Activated naive CD8-positive, alpha-beta T cell treated with anti-CD3 and anti-CD28 coated beads, Interleukin-2, amount 10 ng/mL, durations not matched to agents 7 days and 5 days (primary cell): ENCODE measurements at regions not wholly inside any gene's neighbourhood (a gene's known extent, or its start where the extent isn't known, plus 50 kb on each side); places are given as distances from the start of the nearest gene placed in this dataset.
"Not testable (repeated sequence)": the region's sequence is repeated elsewhere in the genome, so short reads cannot be mapped to it uniquely, and the experiment has no call there.

Source experiments
- ATAC-seq: fragments of 150-1000 bp; cut with Tn5 transposase; one replicate; pipeline ENCODE4 v1.10.0; 2021; ENCODE audit warnings: low read depth, moderate library complexity
- POLR2A ChIA-PET: fragments of 350-600 bp; sonication (Branson Sonifier 250); formaldehyde crosslinking; loops from one replicate; lab custom pipeline; 2021; ENCODE audit warnings: antibody characterized with exemption; lab: Charles Lee
- DNase-seq: peaks from one replicate; pipeline ENCODE4 v3.0.0; 2021
- H3K27ac Mint-ChIP-seq: one replicate; pipeline ENCODE4 v1.8.0; 2022; ENCODE audit warnings: mild to moderate bottlenecking, mixed read lengths
- H3K27me3 Mint-ChIP-seq: one replicate; pipeline ENCODE4 v1.8.0; 2022; ENCODE audit warnings: mild to moderate bottlenecking, moderate library complexity, mixed read lengths
- H3K36me3 Mint-ChIP-seq: one replicate; pipeline ENCODE4 v1.8.0; 2021; ENCODE audit warnings: mild to moderate bottlenecking, mixed read lengths
- H3K4me1 Mint-ChIP-seq: one replicate; pipeline ENCODE4 v1.8.0; 2021; ENCODE audit warnings: mixed read lengths
- H3K4me3 Mint-ChIP-seq: one replicate; pipeline ENCODE4 v1.8.0; 2022; ENCODE audit warnings: mild to moderate bottlenecking, moderate library complexity, mixed read lengths
- H3K9me3 Mint-ChIP-seq: one replicate; pipeline ENCODE4 v1.8.0; 2021; ENCODE audit warnings: mixed read lengths

- no peak overlapping the region for H3K4me3 Mint-ChIP-seq
- H3K36me3 Mint-ChIP-seq = peaks cover 10% of the 10 kb centered on the region
- DNase-seq (no peak), ATAC-seq (no peak)
- H3K4me1 Mint-ChIP-seq = peaks cover 29% of the 10 kb centered on the region
- H3K27ac Mint-ChIP-seq = no peak overlapping the region
- POLR2A ChIA-PET = interaction anchor here (0.6 kb wide), 1 partner anchor 83 kb away, joined by 3 read pairs; no protein-coding TSS in a partner anchor
- H3K27me3 Mint-ChIP-seq = no peaks in the 10 kb centered on the region
- H3K9me3 Mint-ChIP-seq = peaks cover 7% of the 10 kb centered on the region
Measured at GRCh38 chr7:140261105-140261486, 84.3 kb upstream of the KDM7A start.

- H3K9me3 Mint-ChIP-seq = peaks cover 7% of the 10 kb centered on the region
- no peak overlapping the region for H3K27ac Mint-ChIP-seq
- peaks cover 10% of the 10 kb centered on the region for H3K36me3 Mint-ChIP-seq
- no peak for ATAC-seq
- H3K27me3 Mint-ChIP-seq = no peaks in the 10 kb centered on the region
- POLR2A ChIA-PET = interaction anchor here (0.6 kb wide), 1 partner anchor 84 kb away, joined by 3 read pairs; no protein-coding TSS in a partner anchor
- H3K4me1 Mint-ChIP-seq = peaks cover 29% of the 10 kb centered on the region
- DNase-seq = no peak
- no peak overlapping the region for H3K4me3 Mint-ChIP-seq
Measured at GRCh38 chr7:140260352-140261104, 83.7 kb upstream of the KDM7A start.

GRCh38 chr7:140257278-140257677, 80.5 kb upstream of the KDM7A start:
- POLR2A ChIA-PET, H3K27me3 Mint-ChIP-seq, ATAC-seq, H3K36me3 Mint-ChIP-seq, H3K9me3 Mint-ChIP-seq, H3K4me3 Mint-ChIP-seq, DNase-seq, H3K27ac Mint-ChIP-seq: not testable (repeated sequence)
- H3K4me1 Mint-ChIP-seq = peaks cover 30% of the 10 kb centered on the region

GRCh38 chr7:140254976-140255375, 78.2 kb upstream of the KDM7A start:
- not testable (repeated sequence) for H3K4me3 Mint-ChIP-seq, ATAC-seq, H3K27me3 Mint-ChIP-seq, H3K36me3 Mint-ChIP-seq, H3K27ac Mint-ChIP-seq, H3K9me3 Mint-ChIP-seq, DNase-seq
- POLR2A ChIA-PET = interaction anchor here (0.6 to 3.2 kb wide), 3 partner anchors 8 to 140 kb away, joined by 5 to 16 read pairs (median 14); no protein-coding TSS in a partner anchor
- H3K4me1 Mint-ChIP-seq = peaks cover 21% of the 10 kb centered on the region

- POLR2A ChIA-PET = no interaction called here
- ATAC-seq = no peak
- no peak overlapping the region for H3K4me3 Mint-ChIP-seq
- H3K36me3 Mint-ChIP-seq = peaks cover 4% of the 10 kb centered on the region
- no peak for DNase-seq
- H3K9me3 Mint-ChIP-seq = peaks cover 2% of the 10 kb centered on the region
- peaks cover 4% of the 10 kb centered on the region for H3K27me3 Mint-ChIP-seq
- H3K27ac Mint-ChIP-seq = no peak overlapping the region
- H3K4me1 Mint-ChIP-seq = peaks cover 18% of the 10 kb centered on the region
Measured at GRCh38 chr7:140249036-140249806, 72.4 kb upstream of the KDM7A start.

- H3K27ac Mint-ChIP-seq = no peak overlapping the region
- POLR2A ChIA-PET = no interaction called here
Measured at GRCh38 chr7:140247559-140247958, 70.8 kb upstream of the KDM7A start.

GRCh38 chr7:140245611-140246105, 68.9 kb upstream of the KDM7A start:
- H3K27me3 Mint-ChIP-seq = peaks cover 4% of the 10 kb centered on the region
- POLR2A ChIA-PET = no interaction called here
- peaks cover 4% of the 10 kb centered on the region for H3K36me3 Mint-ChIP-seq
- DNase-seq (no peak), ATAC-seq (no peak)
- H3K4me3 Mint-ChIP-seq = no peak overlapping the region
- no peak overlapping the region for H3K27ac Mint-ChIP-seq
- H3K9me3 Mint-ChIP-seq = peaks cover 2% of the 10 kb centered on the region
- peaks cover 8% of the 10 kb centered on the region for H3K4me1 Mint-ChIP-seq

More at GRCh38 chr7:140247559-140247958, 70.8 kb upstream of the KDM7A start:
- peaks cover 4% of the 10 kb centered on the region for H3K27me3 Mint-ChIP-seq
- peaks cover 6% of the 10 kb centered on the region for H3K4me1 Mint-ChIP-seq
- DNase-seq (no peak), ATAC-seq (no peak)
- no peak overlapping the region for H3K4me3 Mint-ChIP-seq
- peaks cover 2% of the 10 kb centered on the region for H3K9me3 Mint-ChIP-seq
- peaks cover 4% of the 10 kb centered on the region for H3K36me3 Mint-ChIP-seq

- DNase-seq (no peak), ATAC-seq (no peak)
- Mint-ChIP-seq H3K36me3 (peaks cover 1% of the 10 kb centered on the region), H3K9me3 (no peaks in the 10 kb centered on the region), H3K27me3 (peaks cover 4% of the 10 kb centered on the region), H3K4me3 (no peak overlapping the region), H3K27ac (no peak overlapping the region), H3K4me1 (peaks cover 7% of the 10 kb centered on the region)
- POLR2A ChIA-PET = interaction anchor here (0.7 to 1.3 kb wide), 3 partner anchors 8 to 155 kb away, joined by 3 read pairs; no protein-coding TSS in a partner anchor
Measured at GRCh38 chr7:140242057-140243031, 65.6 kb upstream of the KDM7A start.

- ATAC-seq = peak; percentile 40
- no peaks in the 10 kb centered on the region for H3K27me3 Mint-ChIP-seq
- H3K36me3 Mint-ChIP-seq = no peaks in the 10 kb centered on the region
- H3K9me3 Mint-ChIP-seq = no peaks in the 10 kb centered on the region
- no peak for DNase-seq
- no peak overlapping the region for H3K4me3 Mint-ChIP-seq
- H3K27ac Mint-ChIP-seq = no peak overlapping the region
- POLR2A ChIA-PET = no interaction called here
- H3K4me1 Mint-ChIP-seq = peaks cover 7% of the 10 kb centered on the region
Measured at GRCh38 chr7:140239653-140239935, 62.8 kb upstream of the KDM7A start.

GRCh38 chr7:140238778-140239652, 62.2 kb upstream of the KDM7A start:
- Mint-ChIP-seq H3K27me3 (no peaks in the 10 kb centered on the region), H3K4me1 (peaks cover 7% of the 10 kb centered on the region), H3K9me3 (no peaks in the 10 kb centered on the region), H3K36me3 (no peaks in the 10 kb centered on the region), H3K27ac (no peak overlapping the region), H3K4me3 (no peak overlapping the region)
- DNase-seq (no peak), ATAC-seq (no peak)
- POLR2A ChIA-PET = no interaction called here

GRCh38 chr7:140237390-140237789, 60.6 kb upstream of the KDM7A start:
- H3K4me1 Mint-ChIP-seq = peaks cover 9% of the 10 kb centered on the region
- POLR2A ChIA-PET = interaction anchor here (0.9 kb wide), 1 partner anchor 15 kb away, joined by 3 read pairs; no protein-coding TSS in a partner anchor
- no peaks in the 10 kb centered on the region for H3K9me3 Mint-ChIP-seq
- H3K4me3 Mint-ChIP-seq = no peak overlapping the region
- H3K27ac Mint-ChIP-seq = no peak overlapping the region
- no peaks in the 10 kb centered on the region for H3K27me3 Mint-ChIP-seq
- ATAC-seq (no peak), DNase-seq (no peak)
- H3K36me3 Mint-ChIP-seq = peaks cover 2% of the 10 kb centered on the region

GRCh38 chr7:140236626-140237025, 59.8 kb upstream of the KDM7A start:
- Mint-ChIP-seq H3K27ac (no peak overlapping the region), H3K36me3 (peaks cover 5% of the 10 kb centered on the region), H3K9me3 (no peaks in the 10 kb centered on the region), H3K27me3 (no peaks in the 10 kb centered on the region), H3K4me3 (no peak overlapping the region), H3K4me1 (peaks cover 11% of the 10 kb centered on the region)
- ATAC-seq = no peak
- POLR2A ChIA-PET = interaction anchor here (0.9 kb wide), 1 partner anchor 16 kb away, joined by 3 read pairs; no protein-coding TSS in a partner anchor
- no peak for DNase-seq
